Caki2 (cell line): ENCODE measurements at regions not wholly inside any gene's neighbourhood (a gene's known extent, or its start where the extent isn't known, plus 50 kb on each side); places are given as distances from the start of the nearest gene placed in this dataset.

Experiments
- DNase-seq: peaks from one replicate; pipeline ENCODE4 v3.0.0-alpha.2; 2015; ENCODE audit warnings: low read depth
- in situ Hi-C: cut with HindIII; loops from 2 replicates; pipeline ENCODE4 v1.10.0; 2016; ENCODE audit warnings: low sequenced_read_pairs, low pct_unique_long_range_greater_than_20kb, mixed read lengths

DNA sequence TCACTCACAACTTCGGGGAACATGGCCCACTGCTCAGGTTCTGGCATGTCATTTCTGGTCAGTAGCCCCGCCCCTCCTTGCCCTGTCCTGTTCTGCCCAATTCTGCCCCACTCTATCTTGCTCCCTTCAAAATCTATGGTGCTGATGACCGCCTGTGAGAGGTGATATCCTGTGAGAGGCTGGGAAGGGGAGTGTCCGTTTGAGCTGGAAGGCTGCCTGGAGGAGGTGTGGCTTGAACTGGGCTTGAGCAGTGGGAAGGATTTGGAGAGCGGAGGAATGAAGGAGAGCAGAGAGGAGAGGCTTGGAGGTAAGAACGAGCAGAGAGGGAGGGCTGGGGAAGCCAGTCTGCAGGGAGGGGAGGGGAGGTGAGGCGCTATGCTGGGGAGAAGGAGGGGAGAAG is 145.3 kb downstream of the RPS24 start:
- in situ Hi-C loops = no loop called here
- DNase-seq = no peak

DNA sequence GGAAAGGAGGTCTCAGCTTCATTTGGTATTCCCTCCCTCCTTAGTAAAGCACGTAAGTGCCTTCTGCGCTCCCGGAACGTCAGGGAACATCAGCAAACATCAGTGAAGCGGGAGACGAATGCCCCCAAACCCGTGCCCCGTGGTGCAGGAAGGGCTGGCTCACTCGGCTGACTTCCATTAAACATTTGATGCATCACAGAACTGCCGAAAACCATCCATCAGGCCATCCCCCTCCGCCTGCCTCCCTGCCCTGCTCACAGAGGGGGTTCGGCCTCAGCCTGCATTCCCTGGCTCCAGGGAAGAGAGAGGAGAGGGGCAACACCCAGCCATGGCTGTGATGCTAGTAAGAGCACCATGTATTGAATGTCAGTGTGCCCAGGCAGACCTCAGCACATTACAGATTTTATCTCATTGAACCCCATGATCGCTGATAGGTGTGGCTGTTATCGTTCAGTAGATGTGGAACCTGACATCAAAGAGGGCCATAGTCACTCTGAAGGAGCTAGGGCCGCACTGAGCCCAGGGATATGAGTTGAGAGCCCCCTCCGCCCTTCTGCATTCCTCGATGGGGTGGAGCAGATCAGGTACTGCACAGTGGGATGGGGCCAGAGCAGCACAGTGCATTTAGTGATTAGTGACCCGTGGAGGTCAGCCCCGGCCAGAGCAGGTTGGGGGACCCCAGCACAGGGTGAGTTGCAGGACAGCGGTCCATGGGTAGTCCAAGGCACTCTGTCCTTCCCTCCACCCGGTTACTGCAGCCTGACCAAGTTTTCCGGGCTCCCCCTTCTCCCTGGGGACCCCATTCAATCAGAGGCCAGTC is 146.4 kb downstream of the RPS24 start:
- in situ Hi-C loops = no loop called here
- DNase-seq = no peak

DNA sequence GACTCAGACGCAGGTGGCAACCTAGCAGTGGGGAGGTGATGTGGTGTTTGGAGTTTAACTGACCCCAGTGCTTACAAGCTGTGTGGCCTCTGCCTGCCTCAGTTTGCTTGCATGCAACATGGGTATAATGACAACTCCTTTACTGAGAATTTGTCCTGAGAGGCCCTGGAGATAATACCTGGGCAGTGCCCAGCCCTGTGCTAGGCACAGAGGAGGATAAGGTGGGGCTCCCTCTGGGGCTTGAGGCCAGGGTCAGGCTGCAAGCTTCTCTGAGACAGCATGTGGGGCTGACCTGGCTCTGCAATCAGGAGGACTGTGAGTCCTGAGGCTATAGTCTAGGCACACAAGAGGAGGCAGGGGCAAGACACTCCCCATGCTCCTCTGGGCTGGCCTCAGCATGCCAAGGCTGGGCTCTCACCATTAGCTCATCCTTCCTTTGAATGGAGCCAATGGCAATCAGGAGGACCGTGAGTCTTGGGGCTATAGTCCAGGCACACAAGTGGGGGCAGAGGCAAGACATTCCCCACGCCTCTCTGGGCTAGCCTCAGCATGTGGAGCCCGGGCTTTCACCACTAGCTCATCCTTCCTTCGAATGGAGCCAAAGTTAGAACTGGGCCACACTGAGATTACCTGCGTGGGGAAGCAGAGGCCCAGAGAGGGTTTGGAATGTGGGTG is 147.9 kb downstream of the RPS24 start:
- in situ Hi-C loops = no loop called here
- no peak for DNase-seq

DNA sequence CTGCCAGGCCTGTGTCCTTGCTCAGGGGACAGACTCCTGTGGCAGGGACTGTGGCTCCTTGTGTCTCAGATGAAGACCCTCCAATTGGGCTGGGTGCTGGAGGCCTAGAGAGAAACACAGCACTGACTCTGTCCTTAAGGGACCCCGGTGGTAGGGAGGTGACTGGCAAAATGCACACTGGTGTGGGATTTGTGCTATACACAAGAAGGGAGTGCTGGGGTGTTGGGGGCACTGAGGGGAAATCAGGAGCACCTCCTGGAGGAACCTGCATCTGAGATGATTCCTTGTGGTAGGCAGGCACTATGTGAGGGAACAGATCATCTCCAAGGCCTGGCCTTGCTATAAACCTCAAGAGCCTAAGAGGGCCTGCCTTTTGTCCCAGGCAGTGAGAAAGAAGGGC is 149.2 kb downstream of the RPS24 start:
- no peak for DNase-seq
- in situ Hi-C loops = no loop called here

DNA sequence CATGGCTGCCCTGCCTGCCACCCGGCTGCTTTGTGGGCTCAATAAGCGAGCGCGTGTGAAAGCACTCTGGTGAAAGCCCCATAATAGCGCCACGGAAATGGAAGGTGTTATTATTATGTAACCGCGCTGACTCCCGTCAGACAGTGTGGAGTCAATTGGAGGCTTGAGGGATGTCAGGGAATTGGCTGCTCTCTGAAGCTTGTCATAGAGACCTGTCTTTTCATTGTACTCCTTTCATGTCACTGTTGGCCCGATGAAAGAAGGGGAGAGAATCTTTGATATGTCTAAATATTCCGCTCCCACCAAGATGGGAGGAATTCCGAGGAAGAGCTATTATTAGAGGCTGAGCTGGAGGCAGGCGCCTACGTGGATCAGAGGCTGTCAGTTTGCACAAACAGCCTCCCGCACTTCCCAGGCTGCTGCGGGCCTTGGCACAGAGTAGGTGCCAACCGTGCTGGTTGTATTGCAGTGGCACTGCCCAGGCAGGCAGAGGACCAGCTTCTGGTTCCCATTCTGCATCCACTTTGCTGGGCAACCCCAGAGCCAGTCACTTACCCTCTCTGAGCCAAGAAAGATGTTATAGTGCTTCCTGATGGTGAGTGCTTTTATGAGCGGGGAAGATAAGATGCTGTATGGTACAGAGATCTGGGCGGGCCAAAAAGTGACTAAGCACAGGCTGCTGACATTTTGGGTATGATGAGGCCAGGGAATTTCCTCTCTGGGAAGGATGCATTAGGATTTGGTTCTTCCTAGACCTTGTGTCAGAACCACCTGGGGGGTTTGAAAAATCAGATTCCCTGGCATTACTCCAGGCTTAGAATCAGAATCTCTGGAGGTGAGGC is 151.4 kb downstream of the RPS24 start:
- no peak for DNase-seq
- in situ Hi-C loops = no loop called here

DNA sequence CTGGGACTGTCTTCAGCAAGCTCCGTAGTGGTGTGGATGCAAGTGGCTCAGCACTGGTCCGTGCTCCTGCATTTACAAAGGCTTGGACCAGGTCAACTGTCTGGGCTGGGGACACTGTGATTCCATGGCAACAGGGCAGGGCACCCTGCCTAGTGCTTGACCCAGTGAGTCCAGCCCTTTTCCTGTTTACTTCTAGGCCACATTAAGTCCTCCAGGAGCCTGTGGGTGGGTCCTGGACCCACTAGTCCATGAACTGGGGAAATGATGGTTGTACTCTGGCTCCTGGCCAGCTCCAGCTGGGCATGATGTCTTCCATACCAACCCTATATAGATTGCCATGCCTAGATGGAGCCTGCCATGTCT is 152.0 kb downstream of the RPS24 start:
- peak; percentile 6 for DNase-seq
- in situ Hi-C loops = no loop called here

DNA sequence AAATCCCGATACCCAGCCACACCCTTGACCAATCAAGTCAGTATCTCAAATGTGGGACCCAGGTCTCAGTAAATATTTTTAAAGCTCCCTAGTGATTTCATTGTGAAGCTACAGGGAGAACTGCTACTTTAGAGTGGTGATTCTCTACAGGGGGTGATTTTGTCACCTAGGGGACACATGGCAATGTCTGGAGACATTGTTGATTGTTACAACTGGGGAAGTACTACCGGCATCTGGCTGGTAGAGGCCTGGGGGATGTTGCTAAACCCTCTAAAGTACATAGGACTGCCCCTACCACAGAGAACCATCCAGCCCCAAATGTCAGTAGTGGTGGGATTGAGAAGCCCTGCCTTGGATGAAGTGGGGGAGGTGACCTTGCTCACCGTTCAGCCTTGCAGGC is 152.9 kb downstream of the RPS24 start:
- no peak for DNase-seq
- in situ Hi-C loops = no loop called here

DNA sequence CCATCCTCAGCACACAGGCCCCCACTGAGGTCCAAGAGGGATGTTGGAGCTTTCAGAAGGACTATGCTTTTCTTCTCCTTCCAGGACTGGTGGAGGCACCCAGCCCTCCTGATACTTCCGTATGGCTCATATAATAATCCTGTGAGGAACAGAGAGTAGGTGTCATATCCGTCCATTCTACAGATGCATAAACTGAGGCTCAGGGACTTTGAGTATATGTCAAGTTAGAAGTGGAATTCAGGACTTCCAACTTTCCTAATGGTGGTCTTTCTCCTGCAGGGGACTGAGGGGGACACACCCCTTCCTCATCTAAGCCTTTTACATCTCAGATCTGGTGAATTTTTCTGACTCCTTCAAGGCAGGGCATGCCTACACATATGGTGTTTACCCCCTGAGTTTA is 153.7 kb downstream of the RPS24 start:
- DNase-seq = no peak
- in situ Hi-C loops = no loop called here

DNA sequence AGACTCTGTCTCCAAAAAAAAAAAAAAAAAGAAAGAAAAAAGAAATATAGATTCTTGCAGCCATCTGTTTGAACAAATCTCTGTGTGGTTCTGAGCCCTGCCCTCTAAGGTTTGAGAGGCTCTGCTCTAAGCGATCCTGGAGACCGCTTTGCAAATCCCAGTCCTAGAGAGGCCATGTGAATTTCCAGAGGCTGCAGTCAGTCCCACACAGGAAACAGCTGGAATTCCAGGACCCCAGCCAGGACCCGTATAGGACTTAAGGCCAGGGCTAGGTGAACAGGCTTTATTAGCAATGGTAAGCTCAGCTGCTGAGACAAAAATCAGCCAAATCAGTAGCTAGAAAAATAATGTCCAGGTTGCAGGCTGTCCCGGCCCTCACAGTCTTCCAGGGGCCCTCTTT is 154.8 kb downstream of the RPS24 start:
- in situ Hi-C loops = no loop called here
- DNase-seq = no peak

DNA sequence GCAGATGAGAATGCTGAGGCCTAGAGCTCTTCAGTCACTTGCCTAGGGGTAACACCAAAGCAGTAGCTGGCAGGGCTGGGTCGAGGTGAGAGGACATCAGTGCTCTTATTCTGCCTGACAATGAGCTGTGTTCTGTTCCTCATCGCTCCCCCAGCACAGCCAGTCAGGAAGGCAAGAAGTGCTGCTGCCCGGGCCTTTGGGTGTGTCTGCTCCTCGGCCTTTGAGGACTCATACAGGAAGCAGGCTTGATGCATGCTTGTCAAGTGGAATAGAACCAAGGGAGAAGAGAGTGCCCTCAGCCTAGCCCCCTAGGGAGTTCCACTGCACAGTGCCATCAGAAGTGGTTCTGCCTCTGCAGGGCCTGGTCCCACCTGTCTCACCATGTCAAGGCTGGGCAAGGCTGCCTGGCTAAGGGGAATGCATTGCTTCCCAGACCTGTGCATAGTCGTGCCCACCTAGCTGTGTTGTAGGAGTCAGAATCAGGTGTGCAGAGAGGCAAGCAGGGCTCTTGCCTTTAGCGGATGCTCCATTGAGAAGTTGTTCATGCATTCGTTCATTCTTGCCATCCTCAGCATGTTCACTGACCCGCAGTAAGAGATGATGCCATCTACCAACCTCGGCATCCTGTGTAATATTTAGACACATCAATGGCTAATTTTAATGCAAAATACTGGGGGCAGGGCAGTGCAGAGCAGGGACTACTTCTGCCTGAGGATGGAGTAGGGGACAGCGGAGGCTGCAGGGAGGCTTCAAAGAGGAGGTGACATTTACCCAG is 156.6 kb downstream of the RPS24 start:
- in situ Hi-C loops = no loop called here
- peak; percentile 10 for DNase-seq

DNA sequence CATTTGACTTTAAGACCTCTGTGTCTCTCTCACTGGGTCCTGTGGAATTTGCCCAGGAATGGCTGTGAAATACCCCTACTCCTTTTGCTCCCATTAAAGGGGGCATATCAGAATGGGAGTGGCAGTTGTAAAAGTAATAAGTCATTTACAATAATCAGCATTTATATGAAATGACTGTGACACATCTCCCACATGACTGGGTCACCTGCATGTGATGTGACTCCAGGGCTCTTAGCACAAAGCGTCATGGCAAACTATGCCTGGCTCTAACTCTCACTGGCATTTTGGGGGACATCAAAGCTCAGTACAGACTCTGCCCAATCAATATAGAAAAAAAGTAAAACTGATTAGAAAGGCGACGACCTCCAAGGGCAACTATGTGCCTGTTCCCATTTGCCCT is 157.6 kb downstream of the RPS24 start:
- in situ Hi-C loops = no loop called here
- no peak for DNase-seq

DNA sequence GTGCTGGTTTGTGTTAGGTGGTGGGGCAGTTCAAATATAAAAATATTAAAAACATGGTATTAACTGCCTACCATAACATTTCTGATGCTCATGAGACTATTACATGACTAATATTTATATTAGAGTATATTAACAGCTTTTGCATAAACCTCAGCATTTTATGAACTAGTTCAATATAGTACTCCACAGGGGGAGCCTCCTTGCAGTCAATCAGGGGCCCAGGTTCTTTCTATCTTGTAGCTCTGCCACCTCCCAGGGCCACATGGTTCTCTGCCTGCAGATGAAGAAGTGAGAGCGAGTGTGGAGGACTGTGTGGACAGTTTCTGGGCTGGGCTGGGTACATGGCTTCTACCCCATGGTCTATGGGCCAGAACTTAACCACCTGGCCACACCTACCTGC is 159.5 kb downstream of the RPS24 start:
- in situ Hi-C loops = no loop called here
- DNase-seq = no peak

DNA sequence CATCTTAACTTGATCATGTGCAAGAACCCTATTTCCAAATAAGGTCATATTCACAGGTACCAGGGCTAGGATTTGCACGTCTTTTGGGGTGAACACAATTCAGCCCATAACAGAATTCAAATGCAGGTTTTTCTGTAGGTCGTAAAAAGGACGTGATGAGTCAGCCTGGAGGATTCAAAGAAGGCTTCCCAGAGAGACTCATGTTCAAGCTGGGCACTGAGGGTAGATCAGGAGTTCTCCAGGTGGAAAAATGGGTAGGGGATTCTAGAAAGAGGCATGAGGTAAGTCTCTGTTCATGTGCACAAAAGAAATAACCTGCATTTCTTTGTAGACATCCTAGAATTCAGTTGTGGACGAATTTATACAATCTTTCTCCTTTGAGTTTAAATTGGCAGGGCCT is 160.4 kb downstream of the RPS24 start:
- in situ Hi-C loops = no loop called here
- DNase-seq = no peak

DNA sequence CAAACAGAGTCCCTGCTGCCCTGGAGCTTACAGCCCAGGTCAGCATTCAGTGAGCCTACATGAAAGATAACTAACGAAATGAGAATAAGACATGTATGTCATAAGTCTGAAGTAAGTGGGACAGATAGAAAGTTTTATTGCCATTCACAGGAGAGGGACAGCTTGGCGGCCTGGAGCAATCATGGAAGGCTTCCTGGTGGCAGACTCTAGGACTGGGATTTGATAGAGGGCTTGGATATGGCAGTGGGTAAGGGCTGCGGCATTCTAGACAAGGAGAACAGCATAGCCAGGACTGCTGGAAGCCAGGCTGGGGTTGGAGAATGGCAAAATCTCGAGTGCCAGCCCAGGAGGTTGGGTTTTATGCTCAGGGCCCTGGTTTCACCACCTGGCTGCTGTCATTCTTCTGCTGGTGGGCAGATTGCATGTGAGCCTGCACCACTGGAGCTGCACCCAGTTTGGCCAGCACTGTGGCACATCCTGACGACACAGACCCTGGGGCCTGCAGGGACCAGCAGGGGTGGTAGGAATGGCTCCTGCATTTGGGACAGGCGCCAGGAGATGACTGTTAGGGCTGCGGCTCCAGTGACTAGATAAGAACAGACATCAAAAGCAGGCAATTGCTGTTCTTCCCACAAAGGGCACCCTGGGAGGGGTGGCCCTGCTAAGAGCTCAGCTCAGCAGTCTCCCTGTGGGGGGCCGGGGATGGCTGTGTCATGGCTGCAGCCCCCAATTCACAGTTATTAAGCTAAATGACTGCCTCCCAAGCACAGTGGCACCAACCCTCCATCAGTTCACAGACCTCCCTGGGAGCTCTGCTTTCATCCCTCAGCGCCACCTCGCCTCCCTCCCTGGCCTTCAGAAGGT is 161.1 kb downstream of the RPS24 start:
- in situ Hi-C loops = no loop called here
- DNase-seq = no peak

DNA sequence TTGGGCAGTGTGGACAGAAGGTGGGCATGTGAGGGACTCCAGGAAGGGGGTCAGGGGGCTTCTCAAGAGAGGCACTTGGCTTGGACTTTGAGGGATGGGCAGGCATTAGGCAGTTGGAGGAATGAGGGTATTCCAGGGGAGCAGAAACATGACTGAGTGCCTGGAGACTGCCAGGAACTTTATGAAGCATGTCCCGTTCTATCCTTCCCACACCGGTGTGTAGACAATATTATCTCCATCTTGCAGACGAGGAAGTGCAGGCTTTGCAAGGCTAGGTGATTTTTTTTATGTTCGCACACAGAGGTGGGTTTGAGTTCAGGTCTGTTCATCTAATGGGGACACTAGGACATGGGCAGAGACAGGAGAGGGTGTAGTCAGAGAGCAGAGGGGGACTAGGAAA is 162.7 kb downstream of the RPS24 start:
- in situ Hi-C loops = no loop called here
- no peak for DNase-seq

DNA sequence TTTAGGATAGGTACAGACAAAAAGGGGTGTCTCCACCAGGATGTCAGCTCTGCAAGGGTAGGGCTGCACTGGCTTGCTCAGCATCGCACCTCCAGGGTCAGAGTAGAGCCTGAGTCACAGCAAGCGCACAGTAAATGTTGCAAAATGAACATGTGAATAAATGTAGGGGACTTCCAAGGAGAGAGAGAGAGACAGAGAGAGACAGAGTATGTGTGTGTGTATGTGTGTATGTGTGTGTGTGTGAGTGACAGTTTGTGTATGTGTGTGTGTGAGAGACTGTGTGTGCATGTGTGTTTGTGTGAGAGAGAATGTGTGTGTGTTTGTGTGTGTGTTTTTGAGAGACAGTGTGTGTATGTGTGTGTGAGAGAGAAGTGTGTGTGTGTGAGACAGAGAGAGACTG is 163.3 kb downstream of the RPS24 start:
- DNase-seq = peak; percentile 57
- in situ Hi-C loops = no loop called here

DNA sequence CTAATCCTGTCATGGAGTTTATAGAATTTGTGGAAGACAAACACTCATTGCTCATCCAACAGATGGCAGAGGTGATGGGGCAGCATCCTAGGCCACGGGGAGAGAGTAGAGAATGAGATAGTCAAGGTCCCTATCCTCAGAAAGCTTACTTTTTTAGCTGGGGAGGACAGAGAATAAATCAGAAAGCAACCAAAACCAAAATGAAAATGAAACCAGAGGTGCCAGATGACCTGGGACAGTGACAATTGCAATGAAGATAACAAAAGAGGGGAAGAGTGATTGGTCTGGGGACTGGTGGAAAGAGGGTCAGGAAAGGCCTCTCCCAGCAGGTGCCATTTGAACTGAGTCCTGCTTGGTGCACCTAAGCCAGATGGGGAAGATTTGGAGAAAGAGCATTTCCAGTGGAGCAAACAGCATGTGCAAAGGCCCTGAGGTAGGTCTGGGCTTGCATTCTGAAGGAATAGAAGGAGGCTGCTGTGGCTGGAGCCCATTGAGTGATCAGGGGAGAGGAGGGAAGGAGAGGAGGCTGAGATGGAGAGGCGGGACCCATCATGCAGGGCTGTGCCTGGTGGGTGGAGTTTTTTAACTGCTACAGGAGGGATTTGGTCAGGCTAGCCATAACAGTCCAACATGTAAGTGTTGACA is 164.1 kb downstream of the RPS24 start:
- in situ Hi-C loops = no loop called here
- no peak for DNase-seq
